Activated naive CD4-positive, alpha-beta T cell treated with anti-CD3 and anti-CD28 coated beads, Interleukin-2, amount 10 ng/mL, durations not matched to agents 7 days and 5 days (primary cell): ENCODE measurements at regions not wholly inside any gene's neighbourhood (a gene's known extent, or its start where the extent isn't known, plus 50 kb on each side); places are given as distances from the start of the nearest gene placed in this dataset.

Source experiments
- CTCF ChIA-PET: fragments of 350-600 bp; sonication (Branson Sonifier 250); formaldehyde crosslinking; loops from one replicate; lab custom pipeline; 2021; ENCODE audit warnings: antibody characterized with exemption; lab: Charles Lee
- DNase-seq: peaks from one replicate; pipeline ENCODE4 v3.0.0-alpha.2; 2020
- H3K27ac Mint-ChIP-seq: one replicate; pipeline ENCODE4 v1.8.0; 2021; ENCODE audit warnings: mild to moderate bottlenecking, moderate library complexity, mixed read lengths
- H3K27me3 Mint-ChIP-seq: one replicate; pipeline ENCODE4 v1.8.0; 2021; ENCODE audit warnings: mild to moderate bottlenecking, mixed read lengths
- H3K36me3 Mint-ChIP-seq: one replicate; pipeline ENCODE4 v1.8.0; 2021; ENCODE audit warnings: mixed read lengths
- H3K4me1 Mint-ChIP-seq: one replicate; pipeline ENCODE4 v1.8.0; 2021; ENCODE audit warnings: mixed read lengths
- H3K4me3 Mint-ChIP-seq: one replicate; pipeline ENCODE4 v1.8.0; 2021; ENCODE audit warnings: mild to moderate bottlenecking, moderate library complexity, mixed read lengths
- H3K9me3 Mint-ChIP-seq: one replicate; pipeline ENCODE4 v1.8.0; 2021; ENCODE audit warnings: mixed read lengths

- Mint-ChIP-seq H3K27ac (no peak overlapping the region), H3K4me3 (no peak overlapping the region), H3K4me1 (no peaks in the 10 kb centered on the region), H3K36me3 (no peaks in the 10 kb centered on the region), H3K27me3 (no peaks in the 10 kb centered on the region), H3K9me3 (no peaks in the 10 kb centered on the region)
- no peak for DNase-seq
- CTCF ChIA-PET = no interaction called here
Observed at GRCh38 chr20:54306985-54307710, 99.3 kb downstream of the PFDN4 start.

- no peak for DNase-seq
- Mint-ChIP-seq H3K36me3 (no peaks in the 10 kb centered on the region), H3K9me3 (no peaks in the 10 kb centered on the region), H3K27me3 (no peaks in the 10 kb centered on the region), H3K4me1 (no peaks in the 10 kb centered on the region), H3K27ac (no peak overlapping the region), H3K4me3 (no peak overlapping the region)
- CTCF ChIA-PET = no interaction called here
Observed at GRCh38 chr20:54308804-54309203, 100.9 kb downstream of the PFDN4 start.

GRCh38 chr20:54318892-54319291, 111.0 kb downstream of the PFDN4 start:
- CTCF ChIA-PET = no interaction called here
- Mint-ChIP-seq H3K4me3 (no peak overlapping the region), H3K4me1 (peaks cover 2% of the 10 kb centered on the region), H3K27ac (no peak overlapping the region), H3K9me3 (no peaks in the 10 kb centered on the region), H3K36me3 (no peaks in the 10 kb centered on the region), H3K27me3 (no peaks in the 10 kb centered on the region)
- DNase-seq = no peak

- no peak for DNase-seq
Observed at GRCh38 chr20:54320148-54320607, 112.3 kb downstream of the PFDN4 start.

GRCh38 chr20:54321352-54322087, 113.6 kb downstream of the PFDN4 start:
- Mint-ChIP-seq H3K9me3 (no peaks in the 10 kb centered on the region), H3K4me1 (no peaks in the 10 kb centered on the region), H3K36me3 (no peaks in the 10 kb centered on the region), H3K27ac (no peak overlapping the region), H3K27me3 (no peaks in the 10 kb centered on the region), H3K4me3 (no peak overlapping the region)
- no peak for DNase-seq
- CTCF ChIA-PET = interaction anchor here (1.3 to 1.9 kb wide), 2 partner anchors 9 to 102 kb away, joined by 3 to 4 read pairs; no protein-coding TSS in a partner anchor

More at GRCh38 chr20:54320148-54320607, 112.3 kb downstream of the PFDN4 start:
- Mint-ChIP-seq H3K9me3 (no peaks in the 10 kb centered on the region), H3K4me3 (no peak overlapping the region), H3K36me3 (no peaks in the 10 kb centered on the region), H3K4me1 (no peaks in the 10 kb centered on the region), H3K27me3 (no peaks in the 10 kb centered on the region), H3K27ac (no peak overlapping the region)
- CTCF ChIA-PET = interaction anchor here (1.0 to 1.9 kb wide), 3 partner anchors 11 to 101 kb away, joined by 3 to 4 read pairs (median 3); no protein-coding TSS in a partner anchor

- CTCF ChIA-PET = interaction anchor here (1.2 kb wide), 1 partner anchor 10 kb away, joined by 3 read pairs; no protein-coding TSS in a partner anchor
- no peaks in the 10 kb centered on the region for H3K27me3 Mint-ChIP-seq
Observed at GRCh38 chr20:54323227-54323734, 115.4 kb downstream of the PFDN4 start.

GRCh38 chr20:54324041-54324440, 116.2 kb downstream of the PFDN4 start:
- CTCF ChIA-PET = interaction anchor here (1.2 kb wide), 1 partner anchor 9 kb away, joined by 3 read pairs; no protein-coding TSS in a partner anchor
- DNase-seq = no peak
- no peaks in the 10 kb centered on the region for H3K4me1 Mint-ChIP-seq
- H3K27ac Mint-ChIP-seq = no peak overlapping the region
- H3K4me3 Mint-ChIP-seq = no peak overlapping the region
- H3K36me3 Mint-ChIP-seq = no peaks in the 10 kb centered on the region
- no peaks in the 10 kb centered on the region for H3K27me3 Mint-ChIP-seq
- H3K9me3 Mint-ChIP-seq = no peaks in the 10 kb centered on the region

More at GRCh38 chr20:54323227-54323734, 115.4 kb downstream of the PFDN4 start:
- H3K9me3 Mint-ChIP-seq = no peaks in the 10 kb centered on the region
- no peak for DNase-seq
- H3K36me3 Mint-ChIP-seq = no peaks in the 10 kb centered on the region
- no peak overlapping the region for H3K4me3 Mint-ChIP-seq
- H3K4me1 Mint-ChIP-seq = no peaks in the 10 kb centered on the region
- H3K27ac Mint-ChIP-seq = no peak overlapping the region

- CTCF ChIA-PET = interaction anchor here (1.2 to 1.3 kb wide), 2 partner anchors 9 to 105 kb away, joined by 3 read pairs; no protein-coding TSS in a partner anchor
- Mint-ChIP-seq H3K27ac (no peak overlapping the region), H3K27me3 (no peaks in the 10 kb centered on the region), H3K36me3 (no peaks in the 10 kb centered on the region), H3K4me3 (no peak overlapping the region), H3K9me3 (no peaks in the 10 kb centered on the region), H3K4me1 (no peaks in the 10 kb centered on the region)
- DNase-seq = no peak
Observed at GRCh38 chr20:54324652-54325285, 116.9 kb downstream of the PFDN4 start.

- H3K27me3 Mint-ChIP-seq = no peaks in the 10 kb centered on the region
Observed at GRCh38 chr20:54335299-54335698, 127.4 kb downstream of the PFDN4 start.

GRCh38 chr20:54337144-54337543, 129.3 kb downstream of the PFDN4 start:
- Mint-ChIP-seq H3K4me3 (no peak overlapping the region), H3K9me3 (no peaks in the 10 kb centered on the region), H3K27me3 (no peaks in the 10 kb centered on the region), H3K4me1 (no peaks in the 10 kb centered on the region), H3K27ac (no peak overlapping the region), H3K36me3 (no peaks in the 10 kb centered on the region)
- CTCF ChIA-PET = no interaction called here
- DNase-seq = no peak

More at GRCh38 chr20:54335299-54335698, 127.4 kb downstream of the PFDN4 start:
- H3K27ac Mint-ChIP-seq = no peak overlapping the region
- no peak for DNase-seq
- no peaks in the 10 kb centered on the region for H3K4me1 Mint-ChIP-seq
- H3K36me3 Mint-ChIP-seq = no peaks in the 10 kb centered on the region
- H3K4me3 Mint-ChIP-seq = no peak overlapping the region
- no peaks in the 10 kb centered on the region for H3K9me3 Mint-ChIP-seq
- CTCF ChIA-PET = no interaction called here

- CTCF ChIA-PET = no interaction called here
- H3K27me3 Mint-ChIP-seq = no peaks in the 10 kb centered on the region
- no peak overlapping the region for H3K27ac Mint-ChIP-seq
- H3K36me3 Mint-ChIP-seq = no peaks in the 10 kb centered on the region
- H3K9me3 Mint-ChIP-seq = no peaks in the 10 kb centered on the region
- no peaks in the 10 kb centered on the region for H3K4me1 Mint-ChIP-seq
- peak; percentile 20 for DNase-seq
- H3K4me3 Mint-ChIP-seq = no peak overlapping the region
Observed at GRCh38 chr20:54339093-54339492, 131.2 kb downstream of the PFDN4 start.

GRCh38 chr20:54340206-54340605, 132.3 kb downstream of the PFDN4 start:
- DNase-seq = no peak
- no peak overlapping the region for H3K27ac Mint-ChIP-seq
- no peaks in the 10 kb centered on the region for H3K36me3 Mint-ChIP-seq
- no peaks in the 10 kb centered on the region for H3K4me1 Mint-ChIP-seq
- no peaks in the 10 kb centered on the region for H3K27me3 Mint-ChIP-seq
- H3K4me3 Mint-ChIP-seq = no peak overlapping the region
- CTCF ChIA-PET = no interaction called here
- H3K9me3 Mint-ChIP-seq = no peaks in the 10 kb centered on the region

- H3K4me1 Mint-ChIP-seq = no peaks in the 10 kb centered on the region
- H3K36me3 Mint-ChIP-seq = no peaks in the 10 kb centered on the region
- H3K4me3 Mint-ChIP-seq = no peak overlapping the region
- no peaks in the 10 kb centered on the region for H3K27me3 Mint-ChIP-seq
- H3K27ac Mint-ChIP-seq = no peak overlapping the region
- CTCF ChIA-PET = no interaction called here
- no peak for DNase-seq
- no peaks in the 10 kb centered on the region for H3K9me3 Mint-ChIP-seq
Observed at GRCh38 chr20:54340667-54341081, 132.8 kb downstream of the PFDN4 start.
